H9 (cell line): ENCODE measurements at regions not wholly inside any gene's neighbourhood (a gene's known extent, or its start where the extent isn't known, plus 50 kb on each side); places are given as distances from the start of the nearest gene placed in this dataset.
A peak's percentile ranks its signal among the peaks of the same experiment; 100 is the strongest.

Experiments
- DNase-seq: peaks from one replicate; pipeline ENCODE4 v3.0.0-alpha.2; 2017
- H2AFZ ChIP-seq: one replicate; pipeline ENCODE4 v1.6.1; 2013; ENCODE audit warnings: mild to moderate bottlenecking, low read length, control low read depth, moderate library complexity
- H2AK5ac ChIP-seq: 2 replicates; pipeline ENCODE4 v1.6.1; 2013; ENCODE audit warnings: low read length, control low read depth, mixed read lengths; ENCODE audit not compliant: insufficient read length
- H2BK120ac ChIP-seq: one replicate; pipeline ENCODE4 v1.6.1; 2013; ENCODE audit warnings: low read depth, mild to moderate bottlenecking, low read length, control low read depth, inconsistent platforms; ENCODE audit not compliant: poor library complexity, severe bottlenecking
- H2BK12ac ChIP-seq: 2 replicates; pipeline ENCODE4 v1.6.1; 2013; ENCODE audit warnings: low read length, control low read depth, mixed read lengths, low read depth; ENCODE audit not compliant: insufficient read length
- H2BK15ac ChIP-seq: 2 replicates; pipeline ENCODE4 v1.6.1; 2013; ENCODE audit warnings: low read depth, low read length, control low read depth
- H2BK20ac ChIP-seq: one replicate; pipeline ENCODE4 v1.6.1; 2013; ENCODE audit warnings: low read depth, mild to moderate bottlenecking, low read length, control low read depth, inconsistent platforms; ENCODE audit not compliant: poor library complexity, severe bottlenecking
- H2BK5ac ChIP-seq: 2 replicates; pipeline ENCODE4 v1.6.1; 2013; ENCODE audit warnings: low read length, control low read depth, mixed read lengths; ENCODE audit not compliant: insufficient read length
- H3K14ac ChIP-seq: 2 replicates; pipeline ENCODE4 v1.6.1; 2013; ENCODE audit warnings: low read length, control low read depth; ENCODE audit not compliant: insufficient read depth
- H3K18ac ChIP-seq: 2 replicates; pipeline ENCODE4 v1.6.1; 2013; ENCODE audit warnings: low read depth, mild to moderate bottlenecking, mixed read lengths, low read length, control low read depth; ENCODE audit not compliant: insufficient read length
- H3K23ac ChIP-seq: 2 replicates; pipeline ENCODE4 v1.6.1; 2013; ENCODE audit warnings: low read length, control low read depth, mixed read lengths, low read depth; ENCODE audit not compliant: insufficient read length
- H3K23me2 ChIP-seq: 2 replicates; pipeline ENCODE4 v1.6.1; 2013; ENCODE audit warnings: low read depth, mild to moderate bottlenecking, mixed read lengths, low read length, control low read depth; ENCODE audit not compliant: insufficient read length, poor library complexity, severe bottlenecking
- H3K27ac ChIP-seq: 2 replicates; pipeline ENCODE4 v1.5.1; 2013; ENCODE audit warnings: low read length, control low read depth, mixed read lengths, low read depth; ENCODE audit not compliant: insufficient read length
- H3K27me3 ChIP-seq: 2 replicates; pipeline ENCODE4 v1.6.1; 2013; ENCODE audit warnings: low read length, control low read depth, inconsistent platforms; ENCODE audit not compliant: insufficient read depth
- H3K4ac ChIP-seq: 2 replicates; pipeline ENCODE4 v1.6.1; 2013; ENCODE audit warnings: low read depth, mild to moderate bottlenecking, control low read depth, inconsistent platforms, low read length, moderate library complexity
- H3K4me1 ChIP-seq: 2 replicates; pipeline ENCODE4 v1.6.1; 2013; ENCODE audit warnings: low read length, control low read depth, inconsistent platforms; ENCODE audit not compliant: insufficient read depth
- H3K4me2 ChIP-seq: 2 replicates; pipeline ENCODE4 v1.6.1; 2013; ENCODE audit warnings: low read length, control low read depth, mixed read lengths; ENCODE audit not compliant: insufficient read length, insufficient read depth
- H3K56ac ChIP-seq: 2 replicates; pipeline ENCODE4 v1.6.1; 2013; ENCODE audit warnings: low read depth, mild to moderate bottlenecking, mixed read lengths, low read length, control low read depth; ENCODE audit not compliant: insufficient read length
- H3K79me1 ChIP-seq: 2 replicates; pipeline ENCODE4 v1.6.1; 2013; ENCODE audit warnings: low read depth, mild to moderate bottlenecking, moderate library complexity, low read length, control low read depth, inconsistent platforms; ENCODE audit not compliant: insufficient read depth, poor library complexity, severe bottlenecking
- H3K79me2 ChIP-seq: 2 replicates; pipeline ENCODE4 v1.6.1; 2013; ENCODE audit warnings: low read length, control low read depth, inconsistent platforms; ENCODE audit not compliant: insufficient read depth
- H3K9ac ChIP-seq: 2 replicates; pipeline ENCODE4 v1.6.1; 2013; ENCODE audit warnings: low read length, control low read depth, mixed read lengths; ENCODE audit not compliant: insufficient read length; ENCODE audit errors: extremely low read depth
- H3K9me3 ChIP-seq: one replicate; pipeline ENCODE4 v1.6.1; 2013; ENCODE audit warnings: low read depth, low read length, inconsistent platforms; ENCODE audit not compliant: control insufficient read depth
- H3T11ph ChIP-seq: one replicate; pipeline ENCODE4 v1.6.1; 2013; ENCODE audit warnings: mild to moderate bottlenecking, low read length, control low read depth, inconsistent platforms
- H4K20me1 ChIP-seq: one replicate; pipeline ENCODE4 v1.6.1; 2013; ENCODE audit not compliant: control insufficient read depth, insufficient read length, insufficient read depth
- H4K5ac ChIP-seq: 2 replicates; pipeline ENCODE4 v1.6.1; 2013; ENCODE audit warnings: low read depth, mild to moderate bottlenecking, mixed read lengths, low read length, control low read depth; ENCODE audit not compliant: insufficient read length
- H4K8ac ChIP-seq: replicated peaks from 2 replicates; pipeline ENCODE4 v1.6.1; 2013; ENCODE audit warnings: low read length, control low read depth, mixed read lengths, low read depth; ENCODE audit not compliant: insufficient read length
- H4K91ac ChIP-seq: 2 replicates; pipeline ENCODE4 v1.6.1; 2013; ENCODE audit warnings: low read depth, mild to moderate bottlenecking, moderate library complexity, mixed read lengths, low read length, control low read depth; ENCODE audit not compliant: insufficient read length
- H3K27ac Mint-ChIP-seq, 3 experiments: 2 replicates in 2 of 3; 3 replicates in 1 of 3; pipeline ENCODE4 v1.8.0; 2020 to 2021; ENCODE audit warnings: mixed read lengths in 3 of 3, mild to moderate bottlenecking in 1 of 3, moderate library complexity in 1 of 3
- H3K27me3 Mint-ChIP-seq: 2 replicates; pipeline ENCODE4 v1.8.0; 2021; ENCODE audit warnings: low read depth, mild to moderate bottlenecking, moderate library complexity, mixed read lengths
- H3K36me3 Mint-ChIP-seq, 3 experiments: 2 replicates in 2 of 3; 3 replicates in 1 of 3; pipeline ENCODE4 v1.8.0; 2020 to 2021; ENCODE audit warnings: low read depth in 3 of 3, mixed read lengths in 3 of 3; ENCODE audit not compliant: insufficient read depth in 1 of 3
- H3K4me1 Mint-ChIP-seq, 2 experiments: 2 replicates each; pipeline ENCODE4 v1.8.0; 2020; ENCODE audit warnings: mixed read lengths in 2 of 2
- H3K4me3 Mint-ChIP-seq, 2 experiments: 2 replicates in 1 of 2; 3 replicates in 1 of 2; pipeline ENCODE4 v1.8.0; 2020 to 2021; ENCODE audit warnings: mild to moderate bottlenecking in 2 of 2, mixed read lengths in 2 of 2, moderate library complexity in 1 of 2
- H3K9me3 Mint-ChIP-seq, 2 experiments: 2 replicates in 1 of 2; 3 replicates in 1 of 2; pipeline ENCODE4 v1.8.0; 2020; ENCODE audit warnings: mild to moderate bottlenecking in 2 of 2, mixed read lengths in 2 of 2, moderate library complexity in 1 of 2
- WGBS: extraction: QIAGEN DNeasy Blood & Tissue Kit; methylation state at CpG from one replicate; pipeline ENCODE4 v1.1.7; 2013; ENCODE audit warnings: missing lambda C conversion rate, low lambda C conversion rate, mixed read lengths; ENCODE audit not compliant: insufficient read length; ENCODE audit errors: extremely low coverage; 5-methylcytosine and 5-hydroxymethylcytosine counted together
- TF ChIP-seq, protein P1 (sequence below): fragments of 200-600 bp; sonication (generic); conservative IDR thresholded peaks from 3 replicates; pipeline ENCODE4 v1.8.0; 2021; ENCODE audit warnings: antibody characterized with exemption, mild to moderate bottlenecking

GRCh38 chr2:114032705-114033104 lies 142.8 kb downstream of the ACTR3 start:
- Histone ChIP-seq H4K8ac (no peak overlapping the region), H3K9ac (no peak overlapping the region), H3K4ac (no peak overlapping the region), H4K20me1 (no peaks in the 10 kb centered on the region), H3K4me2 (no peak overlapping the region), H2BK12ac (no peak overlapping the region), H3T11ph (no peak overlapping the region), H4K91ac (no peak overlapping the region), H2BK20ac (no peak overlapping the region), H3K56ac (no peak overlapping the region), H3K9me3 (no peaks in the 10 kb centered on the region), H3K23me2 (no peaks in the 10 kb centered on the region), H2AFZ (no peak overlapping the region), H3K79me2 (no peaks in the 10 kb centered on the region), H2AK5ac (no peak overlapping the region), H2BK15ac (no peak overlapping the region), H3K4me1 (no peaks in the 10 kb centered on the region; the same call in 1 of the 2 replicates), H3K14ac (no peak overlapping the region), H3K79me1 (no peaks in the 10 kb centered on the region), H3K18ac (no peak overlapping the region), H4K5ac (no peak overlapping the region), H2BK120ac (no peak overlapping the region), H3K23ac (no peak overlapping the region), H3K27ac (no peak overlapping the region), H2BK5ac (no peak overlapping the region), H3K27me3 (no peaks in the 10 kb centered on the region)
- no CpG with 5 or more reads among the region's 4 CpGs for WGBS
- no peaks in the 10 kb centered on the region; a peak in 2 of 5 replicates for H3K9me3 Mint-ChIP-seq
- no peak for DNase-seq
- H3K4me3 Mint-ChIP-seq, result no peak overlapping the region
- H3K4me1 Mint-ChIP-seq, result peaks cover 18 to 20% of the 10 kb centered on the region in 2 experiments
- no peaks in the 10 kb centered on the region for H3K36me3 Mint-ChIP-seq
- TF ChIP-seq, protein P1, sequence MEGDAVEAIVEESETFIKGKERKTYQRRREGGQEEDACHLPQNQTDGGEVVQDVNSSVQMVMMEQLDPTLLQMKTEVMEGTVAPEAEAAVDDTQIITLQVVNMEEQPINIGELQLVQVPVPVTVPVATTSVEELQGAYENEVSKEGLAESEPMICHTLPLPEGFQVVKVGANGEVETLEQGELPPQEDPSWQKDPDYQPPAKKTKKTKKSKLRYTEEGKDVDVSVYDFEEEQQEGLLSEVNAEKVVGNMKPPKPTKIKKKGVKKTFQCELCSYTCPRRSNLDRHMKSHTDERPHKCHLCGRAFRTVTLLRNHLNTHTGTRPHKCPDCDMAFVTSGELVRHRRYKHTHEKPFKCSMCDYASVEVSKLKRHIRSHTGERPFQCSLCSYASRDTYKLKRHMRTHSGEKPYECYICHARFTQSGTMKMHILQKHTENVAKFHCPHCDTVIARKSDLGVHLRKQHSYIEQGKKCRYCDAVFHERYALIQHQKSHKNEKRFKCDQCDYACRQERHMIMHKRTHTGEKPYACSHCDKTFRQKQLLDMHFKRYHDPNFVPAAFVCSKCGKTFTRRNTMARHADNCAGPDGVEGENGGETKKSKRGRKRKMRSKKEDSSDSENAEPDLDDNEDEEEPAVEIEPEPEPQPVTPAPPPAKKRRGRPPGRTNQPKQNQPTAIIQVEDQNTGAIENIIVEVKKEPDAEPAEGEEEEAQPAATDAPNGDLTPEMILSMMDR, result no peak
- peak overlapping the region in 2 of 3 experiments; percentile 65 to 91; a peak in 5 of 7 replicates for H3K27ac Mint-ChIP-seq
- H3K27me3 Mint-ChIP-seq, result no peaks in the 10 kb centered on the region; the same call in 1 of the 2 replicates
